HepG2 (cell line): ENCODE measurements at regions not wholly inside any gene's neighbourhood (a gene's known extent, or its start where the extent isn't known, plus 50 kb on each side); places are given as distances from the start of the nearest gene placed in this dataset.

Source experiments
- ARID3A ChIP-seq: IDR thresholded peaks from 2 replicates; pipeline ENCODE4 v1.6.1; 2012; ENCODE audit warnings: low read depth, low read length, improper control_type of control experiment
- CEBPB ChIP-seq: IDR thresholded peaks from 2 replicates; pipeline ENCODE4 v1.6.1; 2011; ENCODE audit warnings: low read depth, low read length, improper control_type of control experiment, borderline replicate concordance
- CTCF ChIP-seq: sonication (generic); formaldehyde crosslinking; IDR thresholded peaks from 2 replicates; pipeline ENCODE4 v1.5.0; 2020; ENCODE audit warnings: mild to moderate bottlenecking, missing genetic modification reagents, moderate library complexity
- PRDM15 ChIP-seq: sonication (generic); formaldehyde crosslinking; IDR thresholded peaks from 2 replicates; pipeline ENCODE4 v1.4.0; 2020; ENCODE audit warnings: missing genetic modification reagents
- ZNF30 ChIP-seq: sonication (generic); formaldehyde crosslinking; IDR thresholded peaks from 2 replicates; pipeline ENCODE4 v1.5.0; 2020; ENCODE audit warnings: mild to moderate bottlenecking, missing genetic modification reagents

GRCh38 chr16:19968891-19969683 is 84.4 kb upstream of the GPRC5B start:
- no peak for TF ChIP-seq CEBPB
- no peak for TF ChIP-seq ZNF30
- no peak for TF ChIP-seq CTCF
- no peak for TF ChIP-seq ARID3A
- TF ChIP-seq PRDM15: no peak
